EH (cell line): ENCODE measurements at regions not wholly inside any gene's neighbourhood (a gene's known extent, or its start where the extent isn't known, plus 50 kb on each side); places are given as distances from the start of the nearest gene placed in this dataset.
A peak's percentile ranks its signal among the peaks of the same experiment; 100 is the strongest.
"Not testable (repeated sequence)": the region's sequence is repeated elsewhere in the genome, so short reads cannot be mapped to it uniquely, and the experiment has no call there.

Experiments used
- DNase-seq: peaks from one replicate; pipeline ENCODE4 v3.0.0-alpha.2; 2015; ENCODE audit warnings: low read depth

- not testable (repeated sequence) for DNase-seq
These were observed 80.3 kb downstream of the ZNF474 start for GRCh38 chr5:122209601-122210000.

GRCh38 chr5:122218778-122219177, 89.4 kb downstream of the ZNF474 start:
- DNase-seq: no peak

DNA sequence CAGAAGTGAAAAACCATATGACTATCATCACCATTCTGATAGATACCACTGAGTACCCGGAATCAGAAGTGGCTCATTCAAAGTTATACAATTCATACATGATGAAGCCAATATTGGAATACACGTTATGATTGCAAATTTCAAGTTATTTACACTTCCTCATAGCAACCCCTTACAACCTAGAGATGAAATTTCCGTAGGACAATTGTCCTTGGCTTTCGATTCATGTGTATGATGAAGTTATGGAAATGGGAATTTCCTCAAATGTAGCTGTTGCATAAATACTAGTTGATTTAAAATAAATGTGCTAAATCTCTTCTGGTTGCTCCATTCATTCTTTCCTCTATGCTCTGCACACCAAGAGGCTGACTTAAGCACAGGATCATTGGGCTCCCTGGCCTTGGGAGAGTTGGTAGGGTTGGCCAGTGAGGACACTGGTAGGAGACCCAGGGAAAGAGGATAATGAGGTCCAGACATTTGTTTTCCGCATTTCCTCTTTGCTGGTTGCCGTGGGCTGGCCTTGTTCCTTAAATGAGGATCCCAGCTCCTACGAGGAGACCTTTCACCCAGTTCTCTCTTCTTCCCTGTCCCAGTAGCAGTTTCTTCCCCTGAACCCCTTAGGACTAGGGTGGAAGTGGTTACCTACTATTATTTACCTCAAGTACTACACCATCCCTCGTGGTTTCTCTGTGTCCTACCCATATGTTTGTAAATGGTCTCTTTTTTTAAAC, 90.3 kb downstream of the ZNF474 start:
- no peak for DNase-seq

DNA sequence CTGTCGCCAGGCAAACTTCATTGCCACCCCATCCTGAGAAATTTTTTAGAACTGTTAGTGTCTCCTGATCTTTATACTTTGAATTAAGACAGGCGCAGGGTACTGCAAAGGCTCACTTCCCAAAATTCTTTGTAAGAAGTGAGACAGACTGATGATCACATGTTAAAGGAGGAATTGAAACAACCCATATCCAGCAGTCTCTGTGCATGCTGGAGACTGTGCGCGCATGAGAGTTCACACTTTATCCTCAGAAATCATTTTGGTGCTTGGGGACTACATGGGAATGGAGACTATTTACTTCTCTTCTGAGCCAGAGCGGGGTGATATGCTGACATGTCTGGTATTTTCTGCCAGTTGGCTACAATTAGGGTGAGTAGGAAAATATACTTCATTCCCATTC, 91.2 kb downstream of the ZNF474 start:
- DNase-seq: no peak

- DNase-seq: no peak
These were observed 90.2 kb upstream of the SNCAIP start for GRCh38 chr5:122221857-122222256.

DNA sequence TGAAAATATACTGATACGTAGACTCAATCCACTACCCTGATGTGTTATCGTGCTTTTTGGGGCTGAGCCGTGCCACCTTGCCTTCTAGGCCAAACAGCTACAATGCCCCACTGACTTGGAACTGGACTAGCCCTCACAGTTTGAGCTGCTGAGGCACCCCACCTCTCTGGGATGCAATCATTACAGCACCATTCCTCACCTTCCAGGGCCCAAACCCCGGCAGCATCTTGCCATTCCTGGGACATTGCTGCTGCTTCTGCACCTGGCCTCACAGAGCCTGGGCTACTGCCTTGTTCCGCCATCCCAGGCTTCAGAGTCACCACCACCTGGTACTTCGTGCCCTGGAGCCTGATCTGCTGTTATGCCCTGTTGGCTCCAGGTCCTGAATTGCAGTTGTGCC, 89.5 kb upstream of the SNCAIP start:
- DNase-seq: no peak

GRCh38 chr5:122228728-122229392, 83.2 kb upstream of the SNCAIP start:
- no peak for DNase-seq

GRCh38 chr5:122229551-122229950, 82.5 kb upstream of the SNCAIP start:
- no peak for DNase-seq

DNA sequence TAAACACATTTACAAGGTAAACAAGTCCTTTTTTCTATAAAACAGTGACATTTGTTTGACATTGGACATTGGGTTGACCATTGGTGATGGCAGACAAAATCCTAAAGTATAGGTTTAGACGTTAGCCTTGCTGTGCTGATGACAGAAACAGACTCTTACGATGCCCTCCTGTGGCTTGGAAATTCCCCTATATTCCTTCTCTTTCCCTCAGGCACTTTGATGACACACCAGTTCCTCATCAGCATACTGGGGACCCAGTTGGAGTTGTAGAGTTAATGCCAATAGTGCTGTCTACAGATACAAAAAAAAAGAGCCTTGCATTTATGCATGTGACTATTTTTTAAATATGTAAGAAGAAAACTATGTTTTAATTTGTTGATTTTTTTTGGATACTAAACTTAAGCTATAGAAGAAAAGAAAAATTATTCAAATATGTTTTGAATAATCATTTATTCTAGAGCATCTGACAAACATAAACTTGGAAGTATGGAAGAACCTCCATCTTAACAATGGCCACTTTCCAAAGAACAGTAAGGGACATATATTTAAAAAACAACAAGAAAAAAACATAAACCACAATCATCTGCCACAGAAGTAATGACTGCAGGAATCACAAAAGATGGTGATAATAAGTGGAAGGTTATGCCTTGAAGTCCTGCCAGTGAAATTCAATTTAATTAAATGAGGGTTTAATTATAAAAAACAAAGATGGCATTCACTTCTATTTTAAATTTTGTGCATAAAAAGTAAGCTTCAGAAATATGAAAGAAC, 75.6 kb upstream of the SNCAIP start:
- peak; percentile 31 for DNase-seq

GRCh38 chr5:122237906-122238305, 74.1 kb upstream of the SNCAIP start:
- no peak for DNase-seq

- no peak for DNase-seq
These were observed 59.7 kb upstream of the SNCAIP start for GRCh38 chr5:122252319-122252718.

DNA sequence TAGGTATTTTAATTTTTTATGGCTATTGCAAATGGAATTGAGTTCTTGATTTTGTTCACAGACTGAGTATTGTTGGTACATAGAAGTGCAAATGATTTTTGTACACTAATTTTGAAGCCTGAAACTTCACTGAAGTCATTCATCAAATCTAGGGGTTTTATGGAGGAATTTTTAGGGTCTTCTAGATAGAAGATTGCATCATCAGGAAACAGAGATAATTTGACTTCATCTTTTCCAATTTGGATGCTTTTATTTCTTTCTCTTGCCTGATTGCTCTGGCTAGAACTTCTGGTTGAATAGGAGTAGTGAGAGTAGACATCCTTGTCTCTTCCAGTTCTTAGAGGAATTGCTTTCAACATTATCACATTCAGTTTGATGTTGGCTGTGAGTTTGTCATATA, 58.2 kb upstream of the SNCAIP start:
- no peak for DNase-seq

DNA sequence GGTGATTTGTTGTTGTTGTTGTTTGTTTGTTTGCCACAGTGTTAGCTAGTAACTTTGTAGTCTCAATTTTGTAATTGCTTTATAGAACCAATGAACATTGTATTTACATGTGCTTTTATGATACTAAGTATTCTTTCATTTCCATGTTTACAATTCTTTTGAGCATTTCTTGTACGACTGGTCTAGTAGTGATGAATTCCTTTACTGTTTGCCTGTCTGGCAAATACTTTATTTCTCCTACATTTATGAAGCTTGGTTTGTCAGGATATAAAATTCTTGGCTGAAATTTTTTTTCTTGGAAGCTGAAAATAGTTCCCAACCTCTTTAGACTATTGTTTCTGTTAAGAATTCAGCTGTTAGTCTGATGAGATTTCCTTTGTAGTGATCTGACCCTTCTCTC, 55.6 kb upstream of the SNCAIP start:
- no peak for DNase-seq

- no peak for DNase-seq
These were observed 55.0 kb upstream of the SNCAIP start for GRCh38 chr5:122257000-122257399.

GRCh38 chr5:122258241-122258640, 53.8 kb upstream of the SNCAIP start:
- no peak for DNase-seq

- DNase-seq: no peak
These were observed 53.2 kb upstream of the SNCAIP start for GRCh38 chr5:122258840-122259239.

GRCh38 chr5:122259995-122260394, 52.0 kb upstream of the SNCAIP start:
- DNase-seq: peak; percentile 77

- peak; percentile 52 for DNase-seq
These were observed 49.9 kb upstream of the SNCAIP start for GRCh38 chr5:122262103-122262502.
